ENCODE measurements at regions not wholly inside any gene's neighbourhood (a gene's known extent, or its start where the extent isn't known, plus 50 kb on each side); places are given as distances from the start of the nearest gene placed in this dataset.

- TF ChIP-seq EZH2 (IDR thresholded peaks at IDR 0.05; ENCODE audit: borderline replicate concordance, low read depth, low read length, severe bottlenecking) = no peak
- no peak for TF ChIP-seq CTCF (IDR thresholded peaks at IDR 0.05; ENCODE audit: borderline replicate concordance, extremely low read depth, low read length, poor library complexity, severe bottlenecking)
- no peak overlapping the region for H2AFZ ChIP-seq (ENCODE audit: low read depth, low read length)
- ATAC-seq (ENCODE audit: insufficient read depth, low read depth) = no peak
Measured at GRCh38 chr3:117488983-117489382, 779.4 kb downstream of the TUSC7 start.

GRCh38 chr3:117489663-117490079, 780.1 kb downstream of the TUSC7 start:
- Histone ChIP-seq H3K79me2 (ENCODE audit: insufficient read depth, low read length) (no peaks in the 10 kb centered on the region), H4K20me1 (ENCODE audit: insufficient read depth, low read length) (no peaks in the 10 kb centered on the region), H3K9ac (ENCODE audit: low read depth, low read length) (no peak overlapping the region), H3K9me3 (ENCODE audit: insufficient read depth, low read length, severe bottlenecking) (no peaks in the 10 kb centered on the region), H3K27ac (ENCODE audit: low read length) (no peak overlapping the region), H2AFZ (ENCODE audit: low read depth, low read length) (no peak overlapping the region), H3K4me3 (ENCODE audit: low read depth in 1 of 2, low read length in 2 of 2) (no peak overlapping the region), H3K4me1 (ENCODE audit: insufficient read depth, low read length) (no peaks in the 10 kb centered on the region), H3K36me3 (ENCODE audit: insufficient read depth, low read length) (no peaks in the 10 kb centered on the region), H3K4me2 (ENCODE audit: insufficient read depth, low read length) (no peak overlapping the region), H3K27me3 (ENCODE audit: insufficient read depth, low read length, poor library complexity) (no peaks in the 10 kb centered on the region)
- no peak for TF ChIP-seq CTCF (IDR thresholded peaks at IDR 0.05; ENCODE audit: borderline replicate concordance, extremely low read depth, low read length, poor library complexity, severe bottlenecking)
- no peak for TF ChIP-seq EZH2 (IDR thresholded peaks at IDR 0.05; ENCODE audit: borderline replicate concordance, low read depth, low read length, severe bottlenecking)
- no peak for DNase-seq
- ATAC-seq (ENCODE audit: insufficient read depth, low read depth) = no peak

More at GRCh38 chr3:117488983-117489382, 779.4 kb downstream of the TUSC7 start:
- Histone ChIP-seq H3K4me3 (ENCODE audit: low read depth in 1 of 2, low read length in 2 of 2) (no peak overlapping the region), H3K9ac (ENCODE audit: low read depth, low read length) (no peak overlapping the region), H3K4me2 (ENCODE audit: insufficient read depth, low read length) (no peak overlapping the region), H3K79me2 (ENCODE audit: insufficient read depth, low read length) (no peaks in the 10 kb centered on the region), H3K9me3 (ENCODE audit: insufficient read depth, low read length, severe bottlenecking) (no peaks in the 10 kb centered on the region), H3K27ac (ENCODE audit: low read length) (no peak overlapping the region), H3K4me1 (ENCODE audit: insufficient read depth, low read length) (no peaks in the 10 kb centered on the region), H3K27me3 (ENCODE audit: insufficient read depth, low read length, poor library complexity) (no peaks in the 10 kb centered on the region), H3K36me3 (ENCODE audit: insufficient read depth, low read length) (no peaks in the 10 kb centered on the region), H4K20me1 (ENCODE audit: insufficient read depth, low read length) (no peaks in the 10 kb centered on the region)
- DNase-seq = no peak

GRCh38 chr3:117490716-117491115, 781.1 kb downstream of the TUSC7 start:
- TF ChIP-seq CTCF (IDR thresholded peaks at IDR 0.05; ENCODE audit: borderline replicate concordance, extremely low read depth, low read length, poor library complexity, severe bottlenecking) (no peak), EZH2 (IDR thresholded peaks at IDR 0.05; ENCODE audit: borderline replicate concordance, low read depth, low read length, severe bottlenecking) (no peak)
- Histone ChIP-seq H3K4me1 (ENCODE audit: insufficient read depth, low read length) (no peaks in the 10 kb centered on the region), H3K79me2 (ENCODE audit: insufficient read depth, low read length) (no peaks in the 10 kb centered on the region), H4K20me1 (ENCODE audit: insufficient read depth, low read length) (no peaks in the 10 kb centered on the region), H2AFZ (ENCODE audit: low read depth, low read length) (no peak overlapping the region), H3K9me3 (ENCODE audit: insufficient read depth, low read length, severe bottlenecking) (no peaks in the 10 kb centered on the region), H3K4me3 (ENCODE audit: low read depth in 1 of 2, low read length in 2 of 2) (no peak overlapping the region), H3K27ac (ENCODE audit: low read length) (no peak overlapping the region), H3K36me3 (ENCODE audit: insufficient read depth, low read length) (no peaks in the 10 kb centered on the region), H3K27me3 (ENCODE audit: insufficient read depth, low read length, poor library complexity) (no peaks in the 10 kb centered on the region), H3K9ac (ENCODE audit: low read depth, low read length) (no peak overlapping the region), H3K4me2 (ENCODE audit: insufficient read depth, low read length) (no peak overlapping the region)
- DNase-seq (no peak), ATAC-seq (ENCODE audit: insufficient read depth, low read depth) (no peak)

GRCh38 chr3:117495620-117496019, 786.0 kb downstream of the TUSC7 start:
- Histone ChIP-seq H3K9me3 (ENCODE audit: insufficient read depth, low read length, severe bottlenecking) (no peaks in the 10 kb centered on the region), H3K27ac (ENCODE audit: low read length) (no peak overlapping the region), H3K79me2 (ENCODE audit: insufficient read depth, low read length) (no peaks in the 10 kb centered on the region), H3K4me3 (ENCODE audit: low read depth in 1 of 2, low read length in 2 of 2) (no peak overlapping the region), H3K36me3 (ENCODE audit: insufficient read depth, low read length) (no peaks in the 10 kb centered on the region), H3K27me3 (ENCODE audit: insufficient read depth, low read length, poor library complexity) (no peaks in the 10 kb centered on the region), H4K20me1 (ENCODE audit: insufficient read depth, low read length) (no peaks in the 10 kb centered on the region), H3K9ac (ENCODE audit: low read depth, low read length) (no peak overlapping the region), H2AFZ (ENCODE audit: low read depth, low read length) (no peak overlapping the region), H3K4me2 (ENCODE audit: insufficient read depth, low read length) (no peak overlapping the region), H3K4me1 (ENCODE audit: insufficient read depth, low read length) (no peaks in the 10 kb centered on the region)
- ATAC-seq (ENCODE audit: insufficient read depth, low read depth) (no peak), DNase-seq (no peak)
- TF ChIP-seq CTCF (IDR thresholded peaks at IDR 0.05; ENCODE audit: borderline replicate concordance, extremely low read depth, low read length, poor library complexity, severe bottlenecking) = no peak
- no peak for TF ChIP-seq EZH2 (IDR thresholded peaks at IDR 0.05; ENCODE audit: borderline replicate concordance, low read depth, low read length, severe bottlenecking)
